ENCODE measurements at regions not wholly inside any gene's neighbourhood (a gene's known extent, or its start where the extent isn't known, plus 50 kb on each side); places are given as distances from the start of the nearest gene placed in this dataset.

- no peak overlapping the region for H3K4me3 ChIP-seq (replicated peaks; ENCODE audit: low read depth, low read length)
- TF ChIP-seq, protein P1, sequence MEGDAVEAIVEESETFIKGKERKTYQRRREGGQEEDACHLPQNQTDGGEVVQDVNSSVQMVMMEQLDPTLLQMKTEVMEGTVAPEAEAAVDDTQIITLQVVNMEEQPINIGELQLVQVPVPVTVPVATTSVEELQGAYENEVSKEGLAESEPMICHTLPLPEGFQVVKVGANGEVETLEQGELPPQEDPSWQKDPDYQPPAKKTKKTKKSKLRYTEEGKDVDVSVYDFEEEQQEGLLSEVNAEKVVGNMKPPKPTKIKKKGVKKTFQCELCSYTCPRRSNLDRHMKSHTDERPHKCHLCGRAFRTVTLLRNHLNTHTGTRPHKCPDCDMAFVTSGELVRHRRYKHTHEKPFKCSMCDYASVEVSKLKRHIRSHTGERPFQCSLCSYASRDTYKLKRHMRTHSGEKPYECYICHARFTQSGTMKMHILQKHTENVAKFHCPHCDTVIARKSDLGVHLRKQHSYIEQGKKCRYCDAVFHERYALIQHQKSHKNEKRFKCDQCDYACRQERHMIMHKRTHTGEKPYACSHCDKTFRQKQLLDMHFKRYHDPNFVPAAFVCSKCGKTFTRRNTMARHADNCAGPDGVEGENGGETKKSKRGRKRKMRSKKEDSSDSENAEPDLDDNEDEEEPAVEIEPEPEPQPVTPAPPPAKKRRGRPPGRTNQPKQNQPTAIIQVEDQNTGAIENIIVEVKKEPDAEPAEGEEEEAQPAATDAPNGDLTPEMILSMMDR (IDR thresholded peaks at IDR 0.05; ENCODE audit: low read length, missing control alignments), result no peak
- DNase-seq (ENCODE audit: low read depth), result no peak
These were observed 186.4 kb upstream of the E2F7 start for GRCh38 chr12:77251799-77252198.

DNA sequence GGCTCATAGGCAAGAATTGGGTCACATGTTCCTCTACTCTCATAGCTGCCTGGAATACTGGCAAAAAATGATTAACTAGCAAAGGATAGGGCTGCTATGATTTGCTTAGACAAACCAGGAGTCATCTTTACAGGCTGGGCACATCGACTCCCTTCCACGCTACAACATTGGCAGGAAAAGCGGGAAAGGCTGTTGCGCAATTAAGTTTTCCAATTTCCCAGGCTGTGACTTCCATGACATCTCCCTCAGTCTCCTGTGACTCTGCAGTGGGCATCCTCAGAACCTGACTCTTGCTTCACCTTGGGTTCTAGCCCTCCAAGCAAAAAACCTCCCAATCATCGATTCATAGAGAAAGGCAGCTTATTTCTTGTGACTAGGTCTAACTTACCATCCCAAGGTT is 184.5 kb upstream of the E2F7 start:
- TF ChIP-seq, protein P1 (IDR thresholded peaks at IDR 0.05; ENCODE audit: low read length, missing control alignments), result no peak
- DNase-seq (ENCODE audit: low read depth), result no peak
- H3K4me3 ChIP-seq (replicated peaks; ENCODE audit: low read depth, low read length), result no peak overlapping the region

DNA sequence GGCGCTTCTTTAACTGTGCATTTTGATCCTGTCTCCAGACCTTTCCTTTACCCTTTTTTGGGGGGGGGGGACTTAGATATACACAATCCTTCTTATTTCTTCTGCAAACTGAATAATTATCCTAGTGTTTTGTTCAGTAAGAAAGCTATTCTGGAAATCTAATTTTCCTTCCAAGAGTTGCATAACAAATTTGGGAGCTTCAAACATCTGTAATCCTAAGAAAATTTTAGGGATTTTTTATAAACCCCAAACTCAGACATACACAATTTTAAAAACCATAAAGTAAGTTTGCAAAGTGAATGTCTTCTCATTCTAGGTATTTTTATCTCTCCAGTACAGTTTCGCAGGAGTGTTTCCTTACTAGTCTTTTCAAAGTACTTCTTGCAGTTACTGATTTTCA is 182.7 kb upstream of the E2F7 start:
- TF ChIP-seq, protein P1 (IDR thresholded peaks at IDR 0.05; ENCODE audit: low read length, missing control alignments), result no peak
- H3K4me3 ChIP-seq (replicated peaks; ENCODE audit: low read depth, low read length), result no peak overlapping the region
- no peak for DNase-seq (ENCODE audit: low read depth)

DNA sequence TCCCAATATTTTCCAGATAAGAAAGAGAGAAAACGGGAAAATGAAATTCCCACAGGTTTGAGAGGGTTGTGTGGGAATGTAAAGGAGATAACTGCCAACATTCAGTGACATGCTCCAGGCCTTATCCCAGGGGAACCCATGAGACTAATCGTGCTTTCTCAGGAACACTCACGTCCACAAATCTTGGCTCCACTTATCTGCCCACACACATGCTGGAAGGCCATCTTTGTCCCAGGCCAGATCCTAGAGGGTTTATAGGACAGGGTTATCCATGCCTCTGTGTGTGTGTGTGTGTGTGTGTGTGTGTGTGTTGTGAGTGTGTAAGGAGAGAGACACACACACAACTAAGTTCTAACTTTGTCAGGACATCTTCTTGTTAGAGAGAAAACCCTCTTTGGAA is 182.2 kb upstream of the E2F7 start:
- DNase-seq (ENCODE audit: low read depth), result peak; percentile 14
- TF ChIP-seq, protein P1 (IDR thresholded peaks at IDR 0.05; ENCODE audit: low read length, missing control alignments), result no peak
- H3K4me3 ChIP-seq (replicated peaks; ENCODE audit: low read depth, low read length), result no peak overlapping the region

DNA sequence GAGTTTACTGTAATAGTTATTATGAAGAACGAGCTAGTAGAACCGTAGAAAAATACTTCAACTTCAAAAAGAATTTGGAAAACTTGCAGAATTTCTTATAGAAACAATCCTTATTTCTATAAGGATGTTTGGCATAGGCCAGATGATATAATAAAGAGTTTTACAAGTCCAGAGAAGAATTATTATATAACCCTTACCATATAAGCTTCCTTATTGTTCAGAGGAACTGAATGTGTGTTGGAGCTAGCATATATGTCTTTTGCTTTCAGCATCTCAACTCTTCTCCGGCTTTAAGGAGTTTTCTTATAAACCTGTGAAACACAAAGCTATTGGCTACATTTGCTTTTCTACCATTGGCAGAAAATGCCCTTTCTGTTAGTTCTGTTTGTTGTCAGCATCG is 178.0 kb upstream of the E2F7 start:
- TF ChIP-seq, protein P1 (IDR thresholded peaks at IDR 0.05; ENCODE audit: low read length, missing control alignments), result no peak
- no peak for DNase-seq (ENCODE audit: low read depth)
- no peak overlapping the region for H3K4me3 ChIP-seq (replicated peaks; ENCODE audit: low read depth, low read length)

DNA sequence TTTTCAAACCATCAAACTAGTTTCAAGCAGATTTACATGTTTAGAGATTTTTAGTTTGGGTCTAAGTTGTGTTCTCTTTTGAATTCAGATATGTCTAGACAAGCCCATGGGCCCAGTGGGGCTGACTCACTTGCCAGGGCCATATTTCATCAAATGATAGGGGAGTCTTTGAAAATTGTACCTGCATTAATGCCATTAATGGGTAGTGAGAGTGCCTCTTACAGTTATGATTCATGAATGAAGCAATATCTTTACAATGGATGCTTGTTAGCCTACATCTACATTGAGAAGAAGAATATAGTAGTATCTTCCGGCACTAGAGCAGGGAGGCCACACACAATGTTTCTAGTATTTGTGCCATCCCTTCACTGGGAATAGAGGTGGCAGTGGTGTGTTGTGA is 174.2 kb upstream of the E2F7 start:
- TF ChIP-seq, protein P1 (IDR thresholded peaks at IDR 0.05; ENCODE audit: low read length, missing control alignments), result no peak
- no peak overlapping the region for H3K4me3 ChIP-seq (replicated peaks; ENCODE audit: low read depth, low read length)

DNA sequence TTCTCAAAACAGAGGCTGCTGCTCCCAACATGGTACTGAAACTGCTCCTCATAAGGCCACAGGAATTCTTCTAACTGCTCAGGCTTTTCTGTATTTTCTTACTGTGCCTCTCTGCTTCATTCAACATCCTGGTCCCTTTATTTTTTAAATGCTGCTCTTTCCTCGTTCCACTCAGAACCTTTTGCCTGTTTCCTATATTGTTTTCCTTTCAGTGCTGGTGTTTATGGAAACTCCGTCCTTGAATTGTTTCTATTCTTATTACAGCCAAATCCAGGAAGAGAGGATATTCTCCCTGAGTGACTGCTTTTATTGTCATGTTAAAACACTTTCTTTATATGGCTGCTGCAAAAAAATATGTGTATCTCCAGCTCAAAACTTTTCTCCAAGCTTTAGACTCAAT is 173.0 kb upstream of the E2F7 start:
- no peak for DNase-seq (ENCODE audit: low read depth)
- TF ChIP-seq, protein P1 (IDR thresholded peaks at IDR 0.05; ENCODE audit: low read length, missing control alignments), result no peak
- no peak overlapping the region for H3K4me3 ChIP-seq (replicated peaks; ENCODE audit: low read depth, low read length)

More for the DNA sequence above, 174.2 kb upstream of the E2F7 start:
- no peak for DNase-seq (ENCODE audit: low read depth)

Measured in fibroblast of pulmonary artery (primary cell).